HepG2 (cell line): ENCODE measurements at regions not wholly inside any gene's neighbourhood (a gene's known extent, or its start where the extent isn't known, plus 50 kb on each side); places are given as distances from the start of the nearest gene placed in this dataset.

Experiments used
- ATAC-seq: fragments of 200-7000 bp; cut with Tn5 transposase; 3 replicates; pipeline ENCODE4 v1.9.1; 2020; ENCODE audit warnings: mild to moderate bottlenecking, moderate library complexity
- BruUV-seq: library from RNA; stranded (reverse); fragments of 400-500 nt; replicated peaks from 2 replicates; lab custom pipeline; 2021; lab: Mats Ljungman, UMichigan
- CTCF ChIA-PET: fragments of 300-600 bp; formaldehyde crosslinking; extraction: SDS; loops from one replicate; lab custom pipeline; 2021; ENCODE audit warnings: low total read pairs, inconsistent platforms, low intra/inter-chr PET ratio; lab: Yijun Ruan, JAX
- POLR2A ChIA-PET: fragments of 350-600 bp; sonication (Branson Sonifier 250); formaldehyde crosslinking; loops from one replicate; lab custom pipeline; 2020; ENCODE audit warnings: antibody characterized with exemption, inconsistent platforms; lab: Yijun Ruan, JAX
- DNase-seq: peaks from one replicate; pipeline ENCODE4 v3.0.0-alpha.2; 2015; ENCODE audit warnings: low spot score
- FAIRE-seq: peaks from 3 replicates; lab custom pipeline; 2011; peaks lifted over from hg19 to GRCh38; lab: Jason Lieb, UNC
- H2AFZ ChIP-seq: one replicate; pipeline ENCODE4 v1.6.1; 2011; ENCODE audit warnings: low read length, inconsistent platforms
- H3K27ac ChIP-seq: fragments of 300-600 bp; 3 replicates; pipeline ENCODE4 v1.8.0; 2011; ENCODE audit warnings: mixed run types, mild to moderate bottlenecking, mixed read lengths, low read length, inconsistent platforms; ENCODE audit not compliant: insufficient read depth; ENCODE audit errors: extremely low read length
- H3K27me3 ChIP-seq, 2 experiments: fragments of 200-600 bp in 1 of 2; 2 replicates in 1 of 2; 3 replicates in 1 of 2; pipeline versions ENCODE4 v1.6.0 to v1.8.0; 2011; ENCODE audit warnings: low read length in 2 of 2, mild to moderate bottlenecking in 2 of 2, moderate library complexity in 2 of 2, inconsistent platforms in 1 of 2; ENCODE audit not compliant: insufficient read depth in 2 of 2, control insufficient read depth in 1 of 2
- H3K36me3 ChIP-seq, 2 experiments: fragments of 200-600 bp in 1 of 2; replicated peaks in 1 of 2; 2 replicates in 1 of 2; 3 replicates in 1 of 2; pipeline versions ENCODE4 v1.5.1 to v1.8.0; 2011; ENCODE audit warnings: low read length in 2 of 2, inconsistent platforms in 1 of 2; ENCODE audit not compliant: insufficient read depth in 2 of 2, control insufficient read depth in 1 of 2
- H3K4me1 ChIP-seq: 2 replicates; pipeline ENCODE4 v1.5.1; 2012; ENCODE audit warnings: low read length, inconsistent platforms; ENCODE audit not compliant: insufficient read depth
- H3K4me2 ChIP-seq: 2 replicates; pipeline ENCODE4 v1.6.0; 2011; ENCODE audit warnings: low read depth, low read length, inconsistent platforms
- H3K4me3 ChIP-seq, 3 experiments: fragments of 200-600 bp in 1 of 3; sonication (generic), shearing (Covaris generic) in 1 of 3; replicated peaks in 1 of 3; 2 replicates each; pipeline ENCODE4 v1.5.1; 2011 to 2016; ENCODE audit warnings: low read length in 3 of 3, inconsistent platforms in 2 of 3, low read depth in 2 of 3, mild to moderate bottlenecking in 2 of 3, control low read depth in 1 of 3, mixed read lengths in 1 of 3; ENCODE audit not compliant: insufficient read depth in 1 of 3
- H3K79me2 ChIP-seq: one replicate; pipeline ENCODE4 v1.6.1; 2011; ENCODE audit warnings: low read length, inconsistent platforms; ENCODE audit not compliant: insufficient read depth
- H3K9ac ChIP-seq: 2 replicates; pipeline ENCODE4 v1.6.0; 2011; ENCODE audit warnings: mild to moderate bottlenecking, low read depth, low read length, inconsistent platforms; ENCODE audit not compliant: insufficient read depth
- H3K9me3 ChIP-seq: 2 replicates; pipeline ENCODE4 v1.5.1; 2012; ENCODE audit warnings: mild to moderate bottlenecking, low read length
- H4K20me1 ChIP-seq: 2 replicates; pipeline ENCODE4 v1.6.0; 2011; ENCODE audit warnings: inconsistent platforms, mild to moderate bottlenecking, low read length, moderate library complexity; ENCODE audit not compliant: insufficient read depth
- CCDC6 ChIP-seq: sonication (generic); formaldehyde crosslinking; IDR thresholded peaks from 2 replicates; pipeline ENCODE4 v1.8.1; 2022; ENCODE audit warnings: mild to moderate bottlenecking, missing genetic modification reagents, moderate library complexity
- HNRNPL ChIP-seq: fragments of 200-400 bp; formaldehyde crosslinking; IDR thresholded peaks from 2 replicates; pipeline ENCODE4 v1.6.1; 2017; ENCODE audit warnings: mild to moderate bottlenecking, low read depth, low read length
- HOMEZ ChIP-seq: IDR thresholded peaks from 2 replicates; pipeline ENCODE4 v1.6.1; 2016; ENCODE audit warnings: low read depth
- KLF16 ChIP-seq, 2 experiments: sonication (generic) in 1 of 2; formaldehyde crosslinking in 1 of 2; IDR thresholded peaks; 2 replicates each; pipeline versions ENCODE4 v1.6.1 to v1.8.0; 2016 to 2023; ENCODE audit warnings: missing genetic modification reagents in 2 of 2, missing compliant biosample characterization in 1 of 2
- NFE2L1 ChIP-seq: sonication (generic); formaldehyde crosslinking; IDR thresholded peaks from 2 replicates; pipeline ENCODE4 v1.4.0; 2020; ENCODE audit warnings: missing genetic modification reagents, mild to moderate bottlenecking, borderline replicate concordance
- NFE2L2 ChIP-seq: fragments of 150-350 bp; IDR thresholded peaks from 2 replicates; pipeline ENCODE4 v1.6.1; 2014; ENCODE audit warnings: low read length
- NR2C2 ChIP-seq: sonication (generic); formaldehyde crosslinking; IDR thresholded peaks from 2 replicates; pipeline ENCODE4 v1.4.0; 2020; ENCODE audit warnings: missing genetic modification reagents, mild to moderate bottlenecking, moderate library complexity, borderline replicate concordance
- TCF12 ChIP-seq, 2 experiments: fragments of 450-650 bp in 1 of 2; sonication (generic) in 1 of 2; formaldehyde crosslinking in 1 of 2; IDR thresholded peaks; 2 replicates each; pipeline versions ENCODE4 v1.6.1 to v1.8.0; 2017 to 2022; ENCODE audit warnings: antibody characterized with exemption in 1 of 2, mild to moderate bottlenecking in 1 of 2, missing genetic modification reagents in 1 of 2, moderate library complexity in 1 of 2
- TRAFD1 ChIP-seq: sonication (generic); formaldehyde crosslinking; IDR thresholded peaks from 2 replicates; pipeline ENCODE4 v1.5.1; 2020; ENCODE audit warnings: missing genetic modification reagents, mild to moderate bottlenecking, borderline replicate concordance
- ZFAT ChIP-seq: sonication (generic); formaldehyde crosslinking; conservative IDR thresholded peaks from 2 replicates; pipeline ENCODE4 v1.8.1; 2023; ENCODE audit warnings: missing genetic modification reagents, inconsistent platforms
- ZNF30 ChIP-seq: sonication (generic); formaldehyde crosslinking; IDR thresholded peaks from 2 replicates; pipeline ENCODE4 v1.5.0; 2020; ENCODE audit warnings: mild to moderate bottlenecking, missing genetic modification reagents
- ZNF430 ChIP-seq: sonication (generic); formaldehyde crosslinking; IDR thresholded peaks from 2 replicates; pipeline ENCODE4 v1.9.0; 2021; ENCODE audit warnings: mild to moderate bottlenecking, missing genetic modification reagents
- ZNF614 ChIP-seq: IDR thresholded peaks from 2 replicates; pipeline ENCODE4 v1.6.1; 2018; ENCODE audit warnings: missing biosample characterization, missing genetic modification reagents, inconsistent platforms, borderline replicate concordance
- ZNF652 ChIP-seq: IDR thresholded peaks from 2 replicates; pipeline ENCODE4 v1.6.1; 2016; ENCODE audit warnings: low read depth, borderline replicate concordance
- ZNF720 ChIP-seq: sonication (generic); formaldehyde crosslinking; IDR thresholded peaks from 2 replicates; pipeline ENCODE4 v1.4.0; 2020; ENCODE audit warnings: missing genetic modification reagents
- WGBS: methylation state at CpG from one replicate; pipeline ENCODE4 v1.1.6; 2017; ENCODE audit warnings: low lambda C conversion rate; 5-methylcytosine and 5-hydroxymethylcytosine counted together
- in situ Hi-C: cut with HindIII; loops from 2 replicates; pipeline ENCODE4 v1.10.0; 2017; ENCODE audit warnings: low pct_unique_long_range_greater_than_20kb; ENCODE audit not compliant: extremely low pct_ligation_motif_present
- intact Hi-C: fragments of 100-400 bp; cut with micrococcal nuclease; formaldehyde crosslinking; loops from one replicate; pipeline ENCODE4 v1.10.0; 2022; ENCODE audit not compliant: unreplicated experiment
- TF ChIP-seq, protein P1 (sequence below): sonication (generic); formaldehyde crosslinking; IDR thresholded peaks from 2 replicates; pipeline ENCODE4 v1.5.0; 2020; ENCODE audit warnings: missing genetic modification reagents
- TF ChIP-seq, protein P2 (sequence below): IDR thresholded peaks from 2 replicates; pipeline ENCODE4 v1.6.1; 2016; ENCODE audit warnings: mild to moderate bottlenecking

DNA sequence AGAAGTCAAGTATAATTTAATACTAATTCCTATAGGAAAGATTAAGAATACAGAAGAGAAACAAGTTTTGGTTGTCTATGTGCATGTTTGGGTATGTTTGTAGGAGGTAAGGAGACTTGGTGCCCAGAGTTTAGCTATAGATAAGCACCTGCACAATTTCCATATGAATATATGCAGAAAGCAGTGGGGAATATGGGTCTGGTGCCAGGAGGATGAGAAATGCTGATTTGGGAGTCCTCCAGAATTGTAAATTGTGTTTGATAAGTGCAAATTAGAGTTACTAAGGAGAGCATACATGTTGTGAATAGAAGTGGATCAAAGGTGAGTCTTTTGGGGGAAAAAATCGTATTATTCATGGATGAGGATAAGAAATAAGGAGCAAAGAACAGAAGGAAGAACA is 653.1 kb downstream of the EFNA5 start:
- no TSS peak for BruUV-seq

More for the DNA sequence above, 653.1 kb downstream of the EFNA5 start:
- no peak for FAIRE-seq
- CTCF ChIA-PET: no interaction called here
- no peak for DNase-seq
- in situ Hi-C loops: no loop called here
- Histone ChIP-seq H3K4me1 (no peaks in the 10 kb centered on the region), H3K9me3 (no peaks in the 10 kb centered on the region), H3K9ac (no peak overlapping the region), H3K27me3 (no peaks in the 10 kb centered on the region), H3K79me2 (no peaks in the 10 kb centered on the region), H3K4me2 (no peak overlapping the region), H3K4me3 (no peak overlapping the region), H3K27ac (no peak overlapping the region), H4K20me1 (no peaks in the 10 kb centered on the region), H3K36me3 (no peaks in the 10 kb centered on the region), H2AFZ (no peak overlapping the region)
- POLR2A ChIA-PET: no interaction called here
- TF ChIP-seq HOMEZ (CRISPR knock-in tag) (no peak), ZFAT (CRISPR knock-in tag) (no peak), NFE2L2 (no peak), HNRNPL (no peak), TCF12 (IDR thresholded peaks at IDR 0.05) (no peak), TCF12 (CRISPR knock-in tag; IDR thresholded peaks at IDR 0.05) (no peak), ZNF430 (CRISPR knock-in tag) (no peak), ZNF614 (CRISPR knock-in tag) (no peak), TRAFD1 (CRISPR knock-in tag) (no peak), ZNF652 (no peak), CCDC6 (no peak), KLF16 (CRISPR knock-in tag; IDR thresholded peaks at IDR 0.05) (no peak), ZNF30 (CRISPR knock-in tag) (no peak), NR2C2 (CRISPR knock-in tag) (no peak), ZNF720 (CRISPR knock-in tag) (no peak), NFE2L1 (CRISPR knock-in tag) (no peak)
- TF ChIP-seq, protein P1, sequence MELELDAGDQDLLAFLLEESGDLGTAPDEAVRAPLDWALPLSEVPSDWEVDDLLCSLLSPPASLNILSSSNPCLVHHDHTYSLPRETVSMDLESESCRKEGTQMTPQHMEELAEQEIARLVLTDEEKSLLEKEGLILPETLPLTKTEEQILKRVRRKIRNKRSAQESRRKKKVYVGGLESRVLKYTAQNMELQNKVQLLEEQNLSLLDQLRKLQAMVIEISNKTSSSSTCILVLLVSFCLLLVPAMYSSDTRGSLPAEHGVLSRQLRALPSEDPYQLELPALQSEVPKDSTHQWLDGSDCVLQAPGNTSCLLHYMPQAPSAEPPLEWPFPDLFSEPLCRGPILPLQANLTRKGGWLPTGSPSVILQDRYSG (CRISPR knock-in tag): no peak
- TF ChIP-seq, protein P2, sequence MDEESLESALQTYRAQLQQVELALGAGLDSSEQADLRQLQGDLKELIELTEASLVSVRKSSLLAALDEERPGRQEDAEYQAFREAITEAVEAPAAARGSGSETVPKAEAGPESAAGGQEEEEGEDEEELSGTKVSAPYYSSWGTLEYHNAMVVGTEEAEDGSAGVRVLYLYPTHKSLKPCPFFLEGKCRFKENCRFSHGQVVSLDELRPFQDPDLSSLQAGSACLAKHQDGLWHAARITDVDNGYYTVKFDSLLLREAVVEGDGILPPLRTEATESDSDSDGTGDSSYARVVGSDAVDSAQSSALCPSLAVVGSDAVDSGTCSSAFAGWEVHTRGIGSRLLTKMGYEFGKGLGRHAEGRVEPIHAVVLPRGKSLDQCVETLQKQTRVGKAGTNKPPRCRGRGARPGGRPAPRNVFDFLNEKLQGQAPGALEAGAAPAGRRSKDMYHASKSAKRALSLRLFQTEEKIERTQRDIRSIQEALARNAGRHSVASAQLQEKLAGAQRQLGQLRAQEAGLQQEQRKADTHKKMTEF (CRISPR knock-in tag): no peak
- ATAC-seq: no peak
- intact Hi-C loops: no loop called here
- WGBS: 5% methylated on average over 1 of the region's 1 CpG
